Keratinocyte (primary cell): ENCODE measurements at regions not wholly inside any gene's neighbourhood (a gene's known extent, or its start where the extent isn't known, plus 50 kb on each side); places are given as distances from the start of the nearest gene placed in this dataset.

Source experiments
- CTCF ChIP-seq, 3 experiments: IDR thresholded peaks in 1 of 3; conservative IDR thresholded peaks in 1 of 3; optimal IDR thresholded peaks in 1 of 3; 2 replicates in 2 of 3; 3 replicates in 1 of 3; pipeline versions ENCODE3 to v1.5.1; 2011; ENCODE audit warnings: low read length in 3 of 3, mild to moderate bottlenecking in 3 of 3, moderate library complexity in 2 of 3, control low read depth in 1 of 3, inconsistent platforms in 1 of 3; ENCODE audit not compliant: insufficient read depth in 2 of 3; ENCODE audit errors: extremely low read depth in 1 of 3
- EZH2 ChIP-seq: IDR thresholded peaks from one replicate; pipeline ENCODE4 v1.6.1; 2012; ENCODE audit warnings: inconsistent platforms, mild to moderate bottlenecking, low read length, moderate library complexity

GRCh38 chr2:207371877-207372276 is 157.9 kb upstream of the CREB1 start:
- no peak for TF ChIP-seq CTCF (optimal IDR thresholded peaks at IDR 0.05 in 1 of 3, IDR thresholded peaks at IDR 0.05 in 1 of 3, conservative IDR thresholded peaks at IDR 0.05 in 1 of 3; ENCODE audit: extremely low read depth in 1 of 3, insufficient read depth in 2 of 3, low read length in 3 of 3)
- no peak for TF ChIP-seq EZH2
